Fibroblast of peridontal ligament (primary cell): ENCODE measurements at regions not wholly inside any gene's neighbourhood (a gene's known extent, or its start where the extent isn't known, plus 50 kb on each side); places are given as distances from the start of the nearest gene placed in this dataset.
"Not testable (repeated sequence)": the region's sequence is repeated elsewhere in the genome, so short reads cannot be mapped to it uniquely, and the experiment has no call there.

Experiments
- DNase-seq: peaks from one replicate; pipeline ENCODE4 v3.0.0-alpha.2; 2010; ENCODE audit errors: extremely low read depth

- DNase-seq, result no peak
Measured at GRCh38 chr2:13822365-13822764, 810.2 kb upstream of the LRATD1 start.

GRCh38 chr2:13826314-13826853 is 806.1 kb upstream of the LRATD1 start:
- no peak for DNase-seq

- peak; percentile 36 for DNase-seq
Measured at GRCh38 chr2:13858626-13859025, 773.9 kb upstream of the LRATD1 start.

GRCh38 chr2:13868275-13868674 is 764.2 kb upstream of the LRATD1 start:
- not testable (repeated sequence) for DNase-seq

GRCh38 chr2:13876491-13877037 is 756.0 kb upstream of the LRATD1 start:
- DNase-seq, result no peak

GRCh38 chr2:13877571-13877970 is 754.9 kb upstream of the LRATD1 start:
- no peak for DNase-seq

- DNase-seq, result peak; percentile 5
Measured at GRCh38 chr2:13884291-13884976, 748.1 kb upstream of the LRATD1 start.

- no peak for DNase-seq
Measured at GRCh38 chr2:13901526-13901925, 731.0 kb upstream of the LRATD1 start.

GRCh38 chr2:13905831-13906230 is 726.7 kb upstream of the LRATD1 start:
- DNase-seq, result no peak

- no peak for DNase-seq
Measured at GRCh38 chr2:13916066-13916465, 716.5 kb upstream of the LRATD1 start.

- DNase-seq, result no peak
Measured at GRCh38 chr2:13917958-13918357, 714.6 kb upstream of the LRATD1 start.

GRCh38 chr2:13919981-13920382 is 712.5 kb upstream of the LRATD1 start:
- DNase-seq, result peak; percentile 23

GRCh38 chr2:13921245-13921644 is 711.3 kb upstream of the LRATD1 start:
- no peak for DNase-seq

- no peak for DNase-seq
Measured at GRCh38 chr2:13923823-13924222, 708.7 kb upstream of the LRATD1 start.

GRCh38 chr2:13942111-13942510 is 690.4 kb upstream of the LRATD1 start:
- no peak for DNase-seq

- no peak for DNase-seq
Measured at GRCh38 chr2:13950761-13951160, 681.8 kb upstream of the LRATD1 start.

GRCh38 chr2:13968811-13969210 is 663.7 kb upstream of the LRATD1 start:
- DNase-seq, result no peak

- DNase-seq, result no peak
Measured at GRCh38 chr2:13986119-13986720, 646.3 kb upstream of the LRATD1 start.

- peak; percentile 2 for DNase-seq
Measured at GRCh38 chr2:13996527-13996926, 636.0 kb upstream of the LRATD1 start.

- no peak for DNase-seq
Measured at GRCh38 chr2:14011190-14011589, 621.3 kb upstream of the LRATD1 start.

- DNase-seq, result no peak
Measured at GRCh38 chr2:14015113-14015630, 617.3 kb upstream of the LRATD1 start.

GRCh38 chr2:14016289-14016955 is 616.1 kb upstream of the LRATD1 start:
- peak; percentile 4 for DNase-seq
